NT2/D1 (cell line): ENCODE measurements at regions not wholly inside any gene's neighbourhood (a gene's known extent, or its start where the extent isn't known, plus 50 kb on each side); places are given as distances from the start of the nearest gene placed in this dataset.

Experiments
- SUZ12 ChIP-seq: IDR thresholded peaks from 2 replicates; pipeline ENCODE4 v1.6.1; 2011; ENCODE audit not compliant: insufficient read length, insufficient read depth; ENCODE audit errors: extremely low read depth
- YY1 ChIP-seq: IDR thresholded peaks from 2 replicates; pipeline ENCODE4 v1.6.1; 2011; ENCODE audit not compliant: insufficient read length, insufficient read depth
- ZNF274 ChIP-seq: IDR thresholded peaks from 2 replicates; pipeline ENCODE4 v1.6.1; 2011; ENCODE audit warnings: mild to moderate bottlenecking, low read depth, low read length

DNA sequence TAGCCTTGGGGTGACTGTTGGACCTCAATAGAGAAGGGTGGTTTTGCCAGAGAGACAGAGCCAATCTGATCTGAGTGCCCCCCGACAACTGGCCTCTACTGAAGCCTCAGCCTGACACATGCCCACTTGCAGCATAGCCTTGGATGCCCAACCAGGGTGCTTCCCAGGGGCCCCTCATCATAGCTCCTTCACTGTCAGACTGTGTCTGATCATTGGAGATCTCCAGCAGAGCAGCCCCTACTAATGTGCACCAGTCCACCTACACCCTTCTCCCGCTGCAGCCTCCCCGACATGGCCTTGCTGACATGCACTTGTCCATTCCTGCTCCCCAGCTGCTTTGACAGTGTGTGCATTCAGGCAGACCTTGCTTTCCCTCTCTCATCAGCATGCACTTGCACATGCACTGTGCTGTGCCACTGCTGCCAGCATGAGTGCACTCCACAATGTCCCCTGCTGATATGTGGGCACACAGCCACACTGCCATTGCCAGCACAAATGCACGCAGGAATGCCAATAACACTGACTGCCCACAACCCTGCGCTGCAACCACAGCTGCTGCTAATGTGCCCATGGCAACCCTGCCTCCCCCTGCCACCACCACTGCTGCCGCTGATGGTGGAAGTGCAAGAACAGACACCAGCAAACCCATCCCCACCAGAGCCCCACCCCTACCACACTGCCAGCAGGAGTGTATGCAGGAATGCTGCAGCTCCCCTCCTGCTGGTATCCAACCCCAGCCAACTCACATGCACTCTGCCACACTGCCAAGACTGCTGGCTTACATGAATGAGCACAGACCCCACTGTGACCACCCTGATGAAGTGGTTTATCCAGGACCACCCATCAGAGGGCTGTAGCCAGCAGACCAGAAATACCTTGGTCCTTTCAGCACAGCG, 68.1 kb upstream of the ZMAT1 start:
- TF ChIP-seq ZNF274 (no peak), SUZ12 (no peak), YY1 (no peak)
